ENCODE measurements at regions not wholly inside any gene's neighbourhood (a gene's known extent, or its start where the extent isn't known, plus 50 kb on each side); places are given as distances from the start of the nearest gene placed in this dataset.

DNA sequence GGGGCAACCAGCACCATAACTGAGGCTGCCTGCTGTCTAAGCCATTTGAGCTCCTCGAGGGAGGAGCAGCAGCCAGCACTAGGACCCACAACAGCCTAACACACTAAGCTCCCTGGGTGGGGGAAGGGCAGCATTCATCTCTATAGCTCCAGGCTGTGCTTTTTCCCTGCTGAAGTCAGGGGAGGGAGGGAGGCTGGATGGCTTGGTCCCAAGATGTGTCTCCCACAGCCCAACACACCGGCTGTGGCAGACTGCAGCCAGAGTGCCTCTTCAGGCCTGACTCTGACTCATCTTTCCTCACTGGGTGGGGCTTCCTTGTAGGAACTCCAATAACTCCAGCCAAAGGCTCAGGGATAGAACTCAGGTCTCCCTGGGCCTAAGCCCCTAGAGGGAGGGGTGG is 296.3 kb downstream of the PRDM2 start:
- Histone ChIP-seq H3K9ac (ENCODE audit: low read depth, low read length, poor library complexity) (no peak overlapping the region), H3K14ac (ENCODE audit: low read length) (peak overlapping the region; percentile 4)
- no CpG with 5 or more reads among the region's 2 CpGs for WGBS, 2 donors (ENCODE audit: extremely low coverage in 2 of 2, insufficient read length in 2 of 2, insufficient replicate concordance in 1 of 2)

DNA sequence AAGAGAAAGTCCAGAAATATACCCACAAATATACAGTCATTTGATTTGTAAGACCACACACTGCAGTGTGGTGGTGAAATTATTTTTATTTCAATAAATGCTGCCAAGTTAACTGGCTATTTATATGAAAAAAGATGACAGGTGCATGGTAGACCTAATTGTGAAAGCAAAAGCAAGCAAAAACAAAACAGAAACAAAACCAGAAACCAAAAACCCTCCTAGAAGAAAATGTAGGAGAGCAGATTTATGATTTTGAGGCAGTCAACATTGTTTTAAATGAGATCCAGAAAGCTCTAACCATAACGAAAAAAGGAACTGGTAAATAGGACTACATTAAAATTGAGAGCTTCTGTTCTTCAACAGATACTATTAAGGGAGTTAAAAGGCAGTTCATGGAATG is 303.6 kb downstream of the PRDM2 start:
- Histone ChIP-seq H3K9ac (ENCODE audit: low read depth, low read length, poor library complexity) (no peak overlapping the region), H3K4me1 (ENCODE audit: control insufficient read depth in 2 of 2, insufficient read depth in 1 of 2, low read depth in 1 of 2, low read length in 2 of 2) (no peaks in the 10 kb centered on the region), H2AK5ac (ENCODE audit: low read depth, low read length) (no peak overlapping the region), H3K9me3 (replicated peaks in 1 of 2; ENCODE audit: control insufficient read depth in 2 of 2, insufficient read depth in 1 of 2, low read depth in 1 of 2, low read length in 2 of 2) (no peaks in the 10 kb centered on the region), H3K14ac (ENCODE audit: low read length) (no peak overlapping the region), H2AFZ (ENCODE audit: low read length) (no peak overlapping the region), H3K36me3 (replicated peaks in 1 of 2; ENCODE audit: control insufficient read depth in 2 of 2, insufficient read depth in 2 of 2, low read length in 2 of 2) (no peaks in the 10 kb centered on the region), H3K27me3 (ENCODE audit: control insufficient read depth in 3 of 3, insufficient read depth in 3 of 3, low read depth in 1 of 3, low read length in 3 of 3) (no peaks in the 10 kb centered on the region), H3K4me2 (ENCODE audit: insufficient read depth, low read length, poor library complexity, severe bottlenecking) (no peak overlapping the region), H3K23ac (ENCODE audit: low read depth, low read length, poor library complexity) (no peak overlapping the region), H3K18ac (ENCODE audit: low read length) (no peak overlapping the region), H2BK15ac (ENCODE audit: low read length) (no peak overlapping the region), H4K8ac (ENCODE audit: low read depth, low read length) (no peak overlapping the region), H2BK120ac (ENCODE audit: low read depth, low read length) (no peak overlapping the region), H3K27ac (replicated peaks; ENCODE audit: low read length) (no peak overlapping the region), H3K4me3 (ENCODE audit: low read length in 2 of 2) (no peak overlapping the region), H2BK12ac (ENCODE audit: low read length) (no peak overlapping the region), H2BK5ac (ENCODE audit: low read length) (no peak overlapping the region), H3K4ac (ENCODE audit: low read length) (no peak overlapping the region), H3K79me1 (ENCODE audit: low read depth, low read length) (no peaks in the 10 kb centered on the region), H4K91ac (ENCODE audit: low read depth, low read length, poor library complexity) (no peak overlapping the region)
- no peak for DNase-seq (ENCODE audit: low spot score)
- no CpG with 5 or more reads among the region's 1 CpG for WGBS, 2 donors (ENCODE audit: extremely low coverage in 2 of 2, insufficient read length in 2 of 2, insufficient replicate concordance in 1 of 2)

More for the DNA sequence above, 296.3 kb downstream of the PRDM2 start:
- H3K4ac ChIP-seq (ENCODE audit: low read length): no peak overlapping the region
- no peak overlapping the region for H2AFZ ChIP-seq (ENCODE audit: low read length)
- no peak overlapping the region for H3K27ac ChIP-seq (replicated peaks; ENCODE audit: low read length)
- H2BK12ac ChIP-seq (ENCODE audit: low read length): no peak overlapping the region
- H2BK120ac ChIP-seq (ENCODE audit: low read depth, low read length): no peak overlapping the region
- no peaks in the 10 kb centered on the region for H3K36me3 ChIP-seq (replicated peaks in 1 of 2; ENCODE audit: control insufficient read depth in 2 of 2, insufficient read depth in 2 of 2, low read length in 2 of 2)
- H3K4me2 ChIP-seq (ENCODE audit: insufficient read depth, low read length, poor library complexity, severe bottlenecking): no peak overlapping the region
- H2BK5ac ChIP-seq (ENCODE audit: low read length): no peak overlapping the region
- DNase-seq (ENCODE audit: low spot score): no peak
- no peak overlapping the region for H3K4me3 ChIP-seq (ENCODE audit: low read length in 2 of 2)
- no peaks in the 10 kb centered on the region for H3K79me1 ChIP-seq (ENCODE audit: low read depth, low read length)
- no peak overlapping the region for H3K23ac ChIP-seq (ENCODE audit: low read depth, low read length, poor library complexity)
- H3K27me3 ChIP-seq (ENCODE audit: control insufficient read depth in 3 of 3, insufficient read depth in 3 of 3, low read depth in 1 of 3, low read length in 3 of 3): no peaks in the 10 kb centered on the region
- H3K4me1 ChIP-seq (ENCODE audit: control insufficient read depth in 2 of 2, insufficient read depth in 1 of 2, low read depth in 1 of 2, low read length in 2 of 2): no peaks in the 10 kb centered on the region
- no peaks in the 10 kb centered on the region for H3K9me3 ChIP-seq (replicated peaks in 1 of 2; ENCODE audit: control insufficient read depth in 2 of 2, insufficient read depth in 1 of 2, low read depth in 1 of 2, low read length in 2 of 2)
- no peak overlapping the region for H3K18ac ChIP-seq (ENCODE audit: low read length)
- H4K91ac ChIP-seq (ENCODE audit: low read depth, low read length, poor library complexity): no peak overlapping the region
- H2AK5ac ChIP-seq (ENCODE audit: low read depth, low read length): no peak overlapping the region
- no peak overlapping the region for H4K8ac ChIP-seq (ENCODE audit: low read depth, low read length)
- H2BK15ac ChIP-seq (ENCODE audit: low read length): no peak overlapping the region

DNA sequence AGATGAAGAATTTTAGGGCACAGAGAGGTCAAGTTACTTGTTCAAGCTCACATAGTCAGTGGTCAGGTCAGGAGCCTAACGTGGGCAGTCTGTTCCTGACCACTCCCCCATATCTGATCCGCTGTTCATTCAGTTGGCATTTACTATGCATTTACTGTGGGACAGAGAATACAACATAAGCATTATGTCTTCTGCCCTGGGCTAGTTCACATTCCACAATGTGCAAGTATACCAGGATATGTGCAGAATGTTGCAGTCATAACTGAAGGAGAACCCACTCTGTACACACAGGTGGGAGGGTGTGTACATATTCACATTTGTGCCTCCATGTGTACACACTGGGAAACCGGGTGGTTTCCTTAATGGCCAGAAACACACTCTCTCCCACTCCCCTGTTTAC is 309.6 kb downstream of the PRDM2 start:
- Histone ChIP-seq H2AFZ (ENCODE audit: low read length) (no peak overlapping the region), H3K27me3 (ENCODE audit: control insufficient read depth in 3 of 3, insufficient read depth in 3 of 3, low read depth in 1 of 3, low read length in 3 of 3) (peaks cover 0 to 4% (median 0%) of the 10 kb centered on the region in 3 experiments), H2BK5ac (ENCODE audit: low read length) (no peak overlapping the region), H3K14ac (ENCODE audit: low read length) (no peak overlapping the region), H3K9me3 (replicated peaks in 1 of 2; ENCODE audit: control insufficient read depth in 2 of 2, insufficient read depth in 1 of 2, low read depth in 1 of 2, low read length in 2 of 2) (no peaks in the 10 kb centered on the region), H3K4me2 (ENCODE audit: insufficient read depth, low read length, poor library complexity, severe bottlenecking) (no peak overlapping the region), H3K18ac (ENCODE audit: low read length) (no peak overlapping the region), H2AK5ac (ENCODE audit: low read depth, low read length) (no peak overlapping the region), H2BK12ac (ENCODE audit: low read length) (no peak overlapping the region), H2BK120ac (ENCODE audit: low read depth, low read length) (no peak overlapping the region), H3K27ac (replicated peaks; ENCODE audit: low read length) (no peak overlapping the region), H3K4me3 (ENCODE audit: low read length in 2 of 2) (peak overlapping the region in 1 of 2 donors; percentile 25), H4K91ac (ENCODE audit: low read depth, low read length, poor library complexity) (no peak overlapping the region), H3K4me1 (ENCODE audit: control insufficient read depth in 2 of 2, insufficient read depth in 1 of 2, low read depth in 1 of 2, low read length in 2 of 2) (no peaks in the 10 kb centered on the region), H4K8ac (ENCODE audit: low read depth, low read length) (no peak overlapping the region), H3K9ac (ENCODE audit: low read depth, low read length, poor library complexity) (no peak overlapping the region), H3K79me1 (ENCODE audit: low read depth, low read length) (no peaks in the 10 kb centered on the region), H3K36me3 (replicated peaks in 1 of 2; ENCODE audit: control insufficient read depth in 2 of 2, insufficient read depth in 2 of 2, low read length in 2 of 2) (no peaks in the 10 kb centered on the region), H3K4ac (ENCODE audit: low read length) (no peak overlapping the region), H3K23ac (ENCODE audit: low read depth, low read length, poor library complexity) (no peak overlapping the region), H2BK15ac (ENCODE audit: low read length) (no peak overlapping the region)
- WGBS, 2 donors (ENCODE audit: extremely low coverage in 2 of 2, insufficient read length in 2 of 2, insufficient replicate concordance in 1 of 2): no CpG with 5 or more reads among the region's 3 CpGs
- no peak for DNase-seq (ENCODE audit: low spot score)

DNA sequence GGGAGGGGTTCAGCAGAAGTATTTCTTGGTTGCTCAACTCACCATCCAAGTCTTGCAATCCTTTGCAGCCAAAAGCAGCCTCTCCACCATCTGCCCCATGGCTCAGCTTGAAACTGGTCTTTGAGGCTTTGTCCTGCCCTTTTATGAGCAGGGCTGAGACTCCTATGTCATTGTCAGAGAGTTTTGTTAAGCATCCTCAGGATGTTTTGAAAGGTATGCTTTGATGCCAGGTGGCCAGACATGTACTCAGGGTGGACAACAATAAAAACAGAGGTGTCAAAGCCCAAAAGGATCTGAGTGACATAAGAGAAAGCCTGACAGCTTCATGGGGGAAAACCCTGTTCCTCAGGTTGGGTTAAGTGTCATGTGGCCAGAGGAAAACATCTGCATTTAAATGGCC is 310.5 kb downstream of the PRDM2 start:
- no peak overlapping the region for H4K8ac ChIP-seq (ENCODE audit: low read depth, low read length)
- no peak overlapping the region for H2AK5ac ChIP-seq (ENCODE audit: low read depth, low read length)
- H2AFZ ChIP-seq (ENCODE audit: low read length): no peak overlapping the region
- peaks cover 0 to 4% (median 0%) of the 10 kb centered on the region in 3 experiments for H3K27me3 ChIP-seq (ENCODE audit: control insufficient read depth in 3 of 3, insufficient read depth in 3 of 3, low read depth in 1 of 3, low read length in 3 of 3)
- H2BK12ac ChIP-seq (ENCODE audit: low read length): no peak overlapping the region
- H3K36me3 ChIP-seq (replicated peaks in 1 of 2; ENCODE audit: control insufficient read depth in 2 of 2, insufficient read depth in 2 of 2, low read length in 2 of 2): no peaks in the 10 kb centered on the region
- no peak overlapping the region for H2BK15ac ChIP-seq (ENCODE audit: low read length)
- no peak overlapping the region for H3K4me3 ChIP-seq (ENCODE audit: low read length in 2 of 2)
- no peak for DNase-seq (ENCODE audit: low spot score)
- no peak overlapping the region for H3K4ac ChIP-seq (ENCODE audit: low read length)
- H3K79me1 ChIP-seq (ENCODE audit: low read depth, low read length): no peaks in the 10 kb centered on the region
- no peak overlapping the region for H3K27ac ChIP-seq (replicated peaks; ENCODE audit: low read length)
- no peaks in the 10 kb centered on the region for H3K4me1 ChIP-seq (ENCODE audit: control insufficient read depth in 2 of 2, insufficient read depth in 1 of 2, low read depth in 1 of 2, low read length in 2 of 2)
- H3K9ac ChIP-seq (ENCODE audit: low read depth, low read length, poor library complexity): no peak overlapping the region
- no peak overlapping the region for H3K18ac ChIP-seq (ENCODE audit: low read length)
- H2BK5ac ChIP-seq (ENCODE audit: low read length): no peak overlapping the region
- no peak overlapping the region for H3K4me2 ChIP-seq (ENCODE audit: insufficient read depth, low read length, poor library complexity, severe bottlenecking)
- no peak overlapping the region for H3K14ac ChIP-seq (ENCODE audit: low read length)
- H2BK120ac ChIP-seq (ENCODE audit: low read depth, low read length): no peak overlapping the region
- H4K91ac ChIP-seq (ENCODE audit: low read depth, low read length, poor library complexity): no peak overlapping the region
- H3K23ac ChIP-seq (ENCODE audit: low read depth, low read length, poor library complexity): no peak overlapping the region
- H3K9me3 ChIP-seq (replicated peaks in 1 of 2; ENCODE audit: control insufficient read depth in 2 of 2, insufficient read depth in 1 of 2, low read depth in 1 of 2, low read length in 2 of 2): no peaks in the 10 kb centered on the region
